T1000 (cell line): ENCODE measurements at regions not wholly inside any gene's neighbourhood (a gene's known extent, or its start where the extent isn't known, plus 50 kb on each side); places are given as distances from the start of the nearest gene placed in this dataset.

Experiments used
- DNase-seq: peaks from one replicate; lab custom pipeline; 2025; ENCODE audit warnings: mixed read lengths; lab: John Stamatoyannopoulos, UW

GRCh38 chr13:73803997-73804396 is 330.2 kb downstream of the KLF12 start:
- DNase-seq = peak; percentile 22

DNA sequence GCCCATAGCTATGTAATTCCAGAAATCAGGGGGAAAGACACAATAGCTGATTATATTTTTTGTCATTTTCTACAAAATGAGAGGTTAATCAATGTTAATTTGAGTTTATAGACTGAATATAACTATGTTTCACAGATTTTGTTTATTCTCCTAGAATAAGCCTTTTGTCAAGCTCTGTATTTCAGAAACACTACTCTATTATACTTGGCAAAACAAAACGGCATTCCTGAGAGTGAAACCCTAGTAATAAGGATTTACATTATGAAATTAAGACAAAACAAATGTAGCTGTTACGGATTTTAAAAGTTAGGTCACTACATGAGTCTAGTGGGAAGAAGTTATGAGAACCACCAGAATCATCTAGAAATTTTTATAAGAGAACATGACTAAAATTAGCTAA is 334.2 kb downstream of the KLF12 start:
- DNase-seq = no peak

GRCh38 chr13:73794755-73795154 is 339.4 kb downstream of the KLF12 start:
- no peak for DNase-seq

DNA sequence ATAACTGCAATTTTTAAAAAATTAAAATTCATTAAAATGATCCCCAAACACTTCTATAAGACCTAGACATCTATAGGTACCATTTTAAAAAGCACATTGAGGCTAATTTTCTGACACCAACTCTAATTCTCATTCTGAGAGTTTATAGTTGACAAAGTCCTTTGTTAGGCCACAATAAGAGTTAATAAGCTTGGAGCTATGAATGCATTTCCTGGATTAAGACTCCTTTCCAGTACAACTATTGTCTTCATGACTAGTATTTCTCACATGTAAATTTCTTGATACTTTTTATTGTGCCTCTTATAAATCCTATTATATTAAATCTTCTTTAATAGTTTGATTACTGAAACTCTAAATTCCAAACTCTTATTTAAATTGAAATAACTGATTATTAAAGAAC is 340.8 kb downstream of the KLF12 start:
- no peak for DNase-seq

DNA sequence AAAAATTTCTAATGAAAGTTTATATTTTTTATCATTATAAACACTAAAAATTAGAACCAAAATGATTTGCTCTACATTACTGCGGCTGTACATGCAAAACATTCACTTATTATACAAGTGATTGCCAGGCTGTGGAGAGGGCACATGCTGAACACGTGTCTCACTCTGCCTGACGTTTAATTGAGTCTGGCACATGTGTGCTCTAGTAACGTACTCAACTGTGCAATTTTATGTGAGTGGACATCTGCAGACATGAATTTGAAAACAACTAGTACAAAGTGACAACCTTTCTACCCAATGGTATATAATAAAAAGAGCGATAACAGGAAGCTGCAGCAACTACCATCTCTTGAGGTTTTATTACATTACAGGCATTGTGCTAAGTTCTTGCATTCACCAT is 341.4 kb downstream of the KLF12 start:
- DNase-seq = no peak

DNA sequence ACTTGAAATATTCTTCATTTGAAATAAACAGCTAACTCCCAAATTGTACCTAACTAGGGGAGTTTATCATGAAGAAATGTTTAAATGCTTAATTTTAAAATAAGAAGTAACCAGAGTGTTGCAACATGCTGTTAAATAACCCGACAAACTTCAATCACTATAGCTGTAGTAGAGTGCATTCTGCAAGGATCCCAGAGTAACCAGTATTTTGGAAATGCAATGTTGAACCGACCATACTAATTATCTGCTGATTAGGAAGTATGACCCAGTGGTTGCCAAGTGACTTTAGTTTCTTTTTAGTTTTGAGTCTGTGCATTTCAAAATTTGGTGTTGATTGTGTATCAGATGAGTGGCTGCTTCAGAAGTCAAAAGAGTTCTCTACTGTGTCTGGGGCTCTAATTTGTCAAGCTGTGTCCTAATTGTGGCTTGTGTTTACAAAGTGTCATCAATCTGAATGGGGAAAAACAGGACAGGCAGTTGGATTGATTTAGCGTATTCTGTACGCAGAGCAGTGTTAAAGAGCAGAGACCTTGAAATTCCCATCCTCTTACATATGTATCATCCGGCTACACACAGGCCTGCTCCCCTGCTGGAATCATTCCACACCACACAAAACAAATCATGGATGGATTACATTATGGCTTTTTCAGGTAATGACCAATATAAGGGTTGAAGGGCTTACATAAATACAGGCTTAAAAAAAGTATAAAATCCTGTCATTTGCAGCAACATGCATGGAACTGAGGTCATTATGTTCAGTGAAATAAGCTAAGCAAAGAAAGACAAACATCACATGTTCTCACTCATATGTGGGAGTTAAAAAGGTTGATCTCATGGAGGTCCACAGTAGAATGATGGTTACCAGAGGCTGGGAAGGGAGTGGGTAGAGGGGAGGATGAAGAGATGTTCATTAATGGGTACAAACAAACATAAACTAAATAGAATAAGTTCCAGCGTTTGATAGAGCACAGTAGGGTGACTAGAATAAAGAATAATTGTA is 351.5 kb downstream of the KLF12 start:
- no peak for DNase-seq

DNA sequence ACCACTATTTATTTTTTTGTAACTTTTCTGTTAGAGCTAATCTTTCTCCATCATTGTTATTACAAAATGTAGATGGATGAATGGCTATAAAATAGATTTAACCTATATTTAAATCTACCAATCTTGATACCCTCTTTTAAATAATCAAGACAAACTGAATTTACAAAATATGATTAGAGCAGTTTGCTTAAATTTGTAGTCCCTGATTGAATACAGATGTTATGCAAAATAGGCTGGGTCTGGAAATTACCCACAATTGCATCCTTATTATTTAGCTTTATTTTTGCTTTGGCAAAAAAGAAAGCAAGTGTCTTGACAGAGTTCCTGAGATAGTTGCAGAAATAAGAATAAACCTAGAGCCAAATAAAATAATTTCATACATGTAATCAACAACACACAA is 352.8 kb downstream of the KLF12 start:
- no peak for DNase-seq

- DNase-seq = no peak
Observed at GRCh38 chr13:73779881-73780280, 354.3 kb downstream of the KLF12 start.

DNA sequence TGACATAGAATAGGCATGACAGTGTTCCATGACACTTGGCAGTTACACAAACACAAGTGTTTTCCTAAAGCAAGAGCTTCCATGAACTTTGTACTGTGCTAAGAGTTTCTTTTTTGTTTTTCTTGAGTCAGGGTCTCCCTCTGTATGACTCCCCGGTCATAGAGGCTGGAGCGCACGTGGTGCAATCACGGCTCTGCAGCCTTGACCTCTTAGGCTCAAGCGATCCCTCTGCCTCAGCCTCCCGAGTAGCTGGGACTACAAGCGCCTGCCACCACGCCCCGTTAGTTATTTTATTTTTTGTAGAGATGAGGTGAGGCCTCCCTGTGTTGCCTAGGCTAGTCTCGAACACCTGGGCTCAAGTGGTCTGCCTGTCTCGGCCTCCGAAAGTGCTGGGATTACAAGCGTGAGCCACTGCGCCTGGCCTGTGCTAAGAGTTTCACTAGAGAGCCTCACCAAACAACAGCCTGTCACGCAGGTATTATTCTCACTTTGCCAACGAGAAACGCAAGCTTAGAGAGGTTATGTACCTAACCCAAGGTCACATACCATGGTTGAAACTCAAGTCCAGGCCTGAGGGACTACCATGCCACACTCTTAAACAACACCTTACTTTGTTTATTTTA is 355.9 kb downstream of the KLF12 start:
- DNase-seq = no peak

- DNase-seq = no peak
Observed at GRCh38 chr13:73777134-73777533, 357.1 kb downstream of the KLF12 start.

DNA sequence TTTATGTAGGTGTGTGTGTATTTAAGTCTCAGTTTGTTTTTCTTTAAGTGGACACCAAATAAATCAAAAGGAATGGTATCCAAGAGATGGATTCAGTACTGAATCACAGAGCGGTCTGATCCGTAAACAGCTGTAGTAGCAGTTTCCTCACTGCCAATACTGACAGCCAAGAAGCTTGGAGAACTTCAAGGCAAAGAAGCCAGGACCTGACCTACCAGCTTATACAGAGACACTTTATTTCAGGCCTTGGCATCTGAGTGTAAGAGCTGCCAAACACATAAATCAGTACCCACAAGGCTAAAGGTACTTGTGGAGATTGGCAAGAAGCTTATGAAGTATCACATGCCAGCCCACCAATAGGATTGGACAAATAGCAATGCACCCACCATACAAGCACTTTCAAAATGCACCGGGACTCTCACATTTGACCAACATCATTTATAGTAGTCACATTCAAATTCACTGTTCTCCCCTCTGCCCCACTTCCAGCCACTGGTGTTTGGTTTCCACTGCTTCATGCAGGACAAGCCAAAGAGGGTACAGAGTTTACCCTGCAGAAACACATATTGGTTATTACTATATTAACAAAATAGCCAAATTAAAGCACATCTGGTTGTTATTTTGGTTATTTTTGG is 357.9 kb downstream of the KLF12 start:
- DNase-seq = no peak

DNA sequence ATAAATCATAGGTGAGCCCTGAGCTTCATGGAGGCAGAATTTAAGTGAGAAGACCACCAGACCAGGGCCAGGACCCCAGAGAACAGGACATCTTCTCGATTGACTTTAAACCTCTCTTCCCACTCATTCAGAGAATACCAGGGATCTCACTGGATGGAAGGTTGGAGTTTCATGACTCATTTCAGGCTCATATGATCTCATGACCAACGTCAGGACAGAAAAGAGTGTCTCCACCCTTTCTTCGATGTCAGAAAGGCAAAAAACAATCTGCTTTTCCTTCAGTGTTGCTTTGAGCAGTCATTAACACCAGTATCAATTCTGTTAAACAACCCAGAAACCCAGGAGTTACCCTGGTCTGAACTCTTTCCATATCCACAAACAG is 361.0 kb downstream of the KLF12 start:
- no peak for DNase-seq

GRCh38 chr13:73772449-73773167 is 361.6 kb downstream of the KLF12 start:
- DNase-seq = no peak

- no peak for DNase-seq
Observed at GRCh38 chr13:73767747-73768315, 366.4 kb downstream of the KLF12 start.

DNA sequence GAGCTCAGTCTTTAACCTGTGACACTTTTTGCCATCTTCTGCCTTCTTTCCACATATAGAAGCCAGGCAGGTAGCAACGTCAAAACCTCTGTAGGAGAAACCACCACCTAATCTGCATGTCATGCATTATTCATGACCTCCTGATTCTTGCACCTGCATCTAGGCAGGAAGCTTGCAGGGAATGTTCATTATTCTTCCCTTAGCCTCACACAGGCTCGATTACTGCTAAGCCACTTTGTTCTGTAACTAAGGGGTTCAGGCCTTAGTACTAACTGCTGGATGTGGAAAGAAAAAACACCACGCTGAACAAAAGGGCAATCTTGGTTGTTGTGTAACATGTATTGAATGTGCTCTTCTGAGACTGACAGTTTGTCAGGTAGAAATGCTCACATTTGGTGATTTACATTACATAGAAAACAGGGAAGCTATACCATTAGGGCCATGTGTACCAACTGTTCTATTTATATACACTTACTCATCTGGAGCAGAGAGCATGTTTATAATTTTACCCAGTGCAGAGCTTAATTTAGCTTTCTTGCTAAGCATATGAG is 366.9 kb downstream of the KLF12 start:
- DNase-seq = no peak

- DNase-seq = no peak
Observed at GRCh38 chr13:73765651-73766384, 368.4 kb downstream of the KLF12 start.

DNA sequence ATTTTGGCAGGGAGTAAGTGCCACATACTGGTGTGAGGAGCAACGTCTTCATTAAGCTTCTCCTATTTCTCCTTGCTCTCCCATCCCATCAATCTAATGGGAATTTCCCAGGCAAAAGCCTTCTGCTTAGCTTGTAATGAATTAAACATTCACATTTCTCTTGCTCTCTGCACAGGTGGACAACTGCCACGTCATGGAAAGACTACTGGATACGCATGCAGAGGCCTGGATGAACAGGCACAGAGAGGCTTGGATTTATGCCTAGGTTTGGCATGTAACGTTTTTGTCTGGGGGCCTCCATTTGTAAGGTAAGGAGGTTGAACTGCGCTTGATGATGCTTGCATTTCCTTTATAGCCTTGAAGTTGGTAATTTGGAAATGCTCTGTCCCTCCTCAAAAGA is 374.8 kb downstream of the KLF12 start:
- no peak for DNase-seq

DNA sequence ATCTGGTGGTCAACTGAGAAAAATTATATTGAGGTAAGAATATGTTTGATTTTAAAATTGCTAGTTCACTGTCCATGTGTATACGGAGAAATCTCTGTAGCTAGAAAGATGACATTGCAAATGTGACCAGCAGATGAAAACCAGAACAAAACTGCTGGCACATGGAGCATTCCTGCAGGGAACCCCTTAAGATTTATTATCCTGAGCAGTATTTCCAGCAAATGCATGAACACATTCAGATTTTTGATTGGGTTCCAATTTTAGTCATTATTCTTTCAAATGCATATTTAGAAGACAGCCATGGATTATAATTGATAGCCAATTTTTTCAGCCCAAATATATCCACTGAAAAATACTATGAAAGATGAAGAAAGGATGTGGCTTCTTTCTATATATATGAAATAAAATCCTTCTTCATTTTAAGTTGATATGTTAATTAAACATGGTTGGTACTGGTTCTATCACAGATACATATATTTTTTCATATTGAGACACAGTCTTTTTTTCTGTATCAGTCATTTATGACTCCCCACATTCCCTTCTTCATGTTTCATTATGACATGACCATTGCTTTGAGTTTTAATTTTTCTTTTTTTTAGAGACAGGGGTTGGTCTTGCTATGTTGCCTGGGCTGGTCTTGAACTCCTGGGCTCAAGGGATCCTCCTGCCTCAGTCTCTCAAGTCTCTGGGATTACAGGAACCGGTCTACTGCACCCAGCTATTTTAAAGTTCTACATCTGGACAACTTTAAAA is 376.5 kb downstream of the KLF12 start:
- no peak for DNase-seq

GRCh38 chr13:73754727-73755292 is 379.4 kb downstream of the KLF12 start:
- DNase-seq = peak; percentile 1

DNA sequence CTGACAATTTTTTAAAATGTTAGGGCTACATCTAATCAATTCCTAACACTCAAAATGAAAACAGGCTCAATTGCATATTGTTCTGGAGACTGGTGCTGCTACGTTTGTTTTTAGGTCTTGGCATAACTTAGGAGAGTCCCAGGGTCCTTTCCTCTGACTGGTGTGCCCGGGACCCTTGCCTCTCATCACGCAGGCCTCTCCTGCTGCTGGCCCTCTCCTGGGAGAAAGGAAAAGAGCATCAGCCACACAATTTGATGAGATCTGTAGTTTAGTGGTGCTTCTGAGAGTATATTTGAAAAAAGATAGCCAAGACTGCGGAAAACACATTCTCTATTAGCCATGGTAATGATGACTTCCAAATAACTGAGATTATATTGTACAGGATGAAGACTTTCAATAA is 380.0 kb downstream of the KLF12 start:
- no peak for DNase-seq
